H1 (cell line): ENCODE measurements at regions not wholly inside any gene's neighbourhood (a gene's known extent, or its start where the extent isn't known, plus 50 kb on each side); places are given as distances from the start of the nearest gene placed in this dataset.

Experiments
- CTCF ChIA-PET: fragments of 300-600 bp; sonication (Branson Sonifier 250); formaldehyde crosslinking; loops from one replicate; lab custom pipeline; 2021; ENCODE audit not compliant: partially characterized antibody; lab: Charles Lee
- POLR2A ChIA-PET: fragments of 300-600 bp; sonication (Branson Sonifier 250); formaldehyde crosslinking; loops from one replicate; lab custom pipeline; 2021; ENCODE audit warnings: inconsistent platforms; ENCODE audit not compliant: partially characterized antibody; lab: Charles Lee
- DNase-seq, 2 experiments: peaks; one replicate each; pipeline versions ENCODE4 v3.0.0 to v3.0.0-alpha.2; 2010 to 2022; ENCODE audit warnings: low spot score in 2 of 2, low read depth in 1 of 2, mixed read lengths in 1 of 2
- FAIRE-seq: peaks from 2 replicates; lab custom pipeline; 2011; peaks lifted over from hg19 to GRCh38; lab: Jason Lieb, UNC
- H2AFZ ChIP-seq: 2 replicates; pipeline ENCODE4 v1.8.1; 2012; ENCODE audit warnings: low read length, inconsistent platforms
- H2AK5ac ChIP-seq: 2 replicates; pipeline ENCODE4 v1.6.1; 2013; ENCODE audit warnings: low read depth, low read length
- H2BK120ac ChIP-seq: replicated peaks from 2 replicates; pipeline ENCODE3; 2013; ENCODE audit warnings: low read depth, low read length, inconsistent platforms
- H2BK12ac ChIP-seq: 2 replicates; pipeline ENCODE4 v1.6.1; 2013; ENCODE audit warnings: low read depth, low read length
- H2BK15ac ChIP-seq: 2 replicates; pipeline ENCODE4 v1.6.1; 2013; ENCODE audit warnings: low read length
- H2BK20ac ChIP-seq: 2 replicates; pipeline ENCODE4 v1.6.1; 2013; ENCODE audit warnings: low read length
- H2BK5ac ChIP-seq: 2 replicates; pipeline ENCODE4 v1.6.1; 2013; ENCODE audit warnings: low read depth, low read length
- H3K14ac ChIP-seq: 2 replicates; pipeline ENCODE4 v1.6.1; 2013; ENCODE audit warnings: inconsistent platforms; ENCODE audit not compliant: insufficient read length
- H3K18ac ChIP-seq: 2 replicates; pipeline ENCODE4 v1.6.1; 2013; ENCODE audit warnings: low read length; ENCODE audit errors: extremely low read depth
- H3K23ac ChIP-seq: 2 replicates; pipeline ENCODE4 v1.6.1; 2013; ENCODE audit warnings: inconsistent platforms; ENCODE audit not compliant: insufficient read length
- H3K23me2 ChIP-seq: 2 replicates; pipeline ENCODE4 v1.6.1; 2013; ENCODE audit warnings: low read depth, low read length
- H3K27ac ChIP-seq: 2 replicates; pipeline ENCODE4 v1.6.1; 2011; ENCODE audit warnings: low read depth, low read length, inconsistent platforms
- H3K27me3 ChIP-seq, 4 experiments: replicated peaks in 1 of 4; 1 replicate in 1 of 4; 2 replicates in 3 of 4; pipeline versions ENCODE4 v1.6.1 to v1.8.1; 2011 to 2013; ENCODE audit warnings: low read length in 3 of 4, mild to moderate bottlenecking in 3 of 4, inconsistent platforms in 2 of 4, mixed read lengths in 2 of 4, moderate library complexity in 1 of 4; ENCODE audit not compliant: control insufficient read depth in 3 of 4, insufficient read depth in 3 of 4; ENCODE audit errors: extremely low read depth in 1 of 4
- H3K36me3 ChIP-seq, 4 experiments: 2 replicates each; pipeline versions ENCODE4 v1.6.1 to v1.8.1; 2011 to 2013; ENCODE audit warnings: mild to moderate bottlenecking in 4 of 4, low read length in 3 of 4, moderate library complexity in 2 of 4, control low read depth in 1 of 4, inconsistent platforms in 1 of 4; ENCODE audit not compliant: insufficient read depth in 4 of 4, control insufficient read depth in 2 of 4
- H3K4ac ChIP-seq: replicated peaks from 2 replicates; pipeline ENCODE3; 2013; ENCODE audit warnings: low read length, low read depth, mixed read lengths, inconsistent platforms; ENCODE audit not compliant: insufficient read length
- H3K4me1 ChIP-seq, 4 experiments: replicated peaks in 1 of 4; 1 replicate in 1 of 4; 2 replicates in 3 of 4; pipeline versions ENCODE4 v1.6.1 to v1.8.1; 2011 to 2013; ENCODE audit warnings: low read length in 3 of 4, inconsistent platforms in 2 of 4, mixed read lengths in 1 of 4; ENCODE audit not compliant: insufficient read depth in 4 of 4, control insufficient read depth in 3 of 4
- H3K4me2 ChIP-seq, 2 experiments: 2 replicates each; pipeline versions ENCODE4 v1.6.1 to v1.8.1; 2011 to 2013; ENCODE audit warnings: low read depth in 2 of 2, low read length in 2 of 2, control low read depth in 1 of 2, inconsistent platforms in 1 of 2, mild to moderate bottlenecking in 1 of 2; ENCODE audit not compliant: insufficient read depth in 1 of 2
- H3K4me3 ChIP-seq, 4 experiments: fragments of 200-600, 300-600 bp in 1 of 4; sonication (generic), shearing (Covaris generic), sonication (Bioruptor Twin) in 1 of 4; 2 replicates each; pipeline versions ENCODE4 v1.5.1 to v1.8.1; 2011 to 2016; ENCODE audit warnings: low read length in 4 of 4, low read depth in 3 of 4, control low read depth in 2 of 4, inconsistent platforms in 2 of 4, mild to moderate bottlenecking in 2 of 4, mixed read lengths in 1 of 4, moderate library complexity in 1 of 4; ENCODE audit not compliant: insufficient read depth in 2 of 4; ENCODE audit errors: extremely low read depth in 1 of 4
- H3K56ac ChIP-seq: replicated peaks from 2 replicates; pipeline ENCODE3; 2013; ENCODE audit warnings: low read depth, mild to moderate bottlenecking, mixed read lengths, low read length, inconsistent platforms; ENCODE audit not compliant: insufficient read length
- H3K79me1 ChIP-seq: 2 replicates; pipeline ENCODE4 v1.6.1; 2013; ENCODE audit warnings: low read depth, low read length, control low read depth
- H3K79me2 ChIP-seq, 2 experiments: 2 replicates each; pipeline versions ENCODE4 v1.6.1 to v1.8.1; 2012 to 2013; ENCODE audit warnings: low read length in 2 of 2, mild to moderate bottlenecking in 2 of 2, inconsistent platforms in 1 of 2; ENCODE audit not compliant: insufficient read depth in 2 of 2, control insufficient read depth in 1 of 2
- H3K9ac ChIP-seq, 4 experiments: replicated peaks in 1 of 4; 1 replicate in 1 of 4; 2 replicates in 3 of 4; pipeline versions ENCODE4 v1.6.1 to v1.8.1; 2011 to 2013; ENCODE audit warnings: low read depth in 3 of 4, low read length in 3 of 4, control low read depth in 2 of 4, mild to moderate bottlenecking in 2 of 4, moderate library complexity in 2 of 4, inconsistent platforms in 1 of 4; ENCODE audit errors: extremely low read depth in 1 of 4
- H3K9me3 ChIP-seq, 2 experiments: 2 replicates each; pipeline versions ENCODE4 v1.6.1 to v1.8.1; 2012 to 2013; ENCODE audit warnings: mild to moderate bottlenecking in 2 of 2, moderate library complexity in 2 of 2, control low read depth in 1 of 2, inconsistent platforms in 1 of 2, low read depth in 1 of 2, low read length in 1 of 2, mixed read lengths in 1 of 2; ENCODE audit not compliant: insufficient read depth in 2 of 2
- H4K20me1 ChIP-seq, 2 experiments: replicated peaks in 1 of 2; 2 replicates each; pipeline versions ENCODE3 to v1.8.1; 2011 to 2013; ENCODE audit warnings: inconsistent platforms in 2 of 2, low read length in 2 of 2, mild to moderate bottlenecking in 1 of 2; ENCODE audit not compliant: insufficient read depth in 2 of 2, control insufficient read depth in 1 of 2
- H4K5ac ChIP-seq: 2 replicates; pipeline ENCODE4 v1.6.1; 2013; ENCODE audit warnings: low read length, low read depth, mixed read lengths, inconsistent platforms; ENCODE audit not compliant: insufficient read length
- H4K8ac ChIP-seq: 2 replicates; pipeline ENCODE4 v1.8.0; 2013; ENCODE audit warnings: mild to moderate bottlenecking, moderate library complexity, low read length, inconsistent platforms; ENCODE audit not compliant: insufficient read depth; ENCODE audit errors: extremely low read depth
- H4K91ac ChIP-seq: replicated peaks from 2 replicates; pipeline ENCODE3; 2013; ENCODE audit warnings: low read length, mixed read lengths, inconsistent platforms; ENCODE audit not compliant: insufficient read length
- ATF3 ChIP-seq: IDR thresholded peaks from 2 replicates; pipeline ENCODE4 v1.6.1; 2011; ENCODE audit warnings: low read depth, mild to moderate bottlenecking, low read length; ENCODE audit not compliant: insufficient read depth
- KDM1A ChIP-seq: fragments of 200-600, 300-600 bp; sonication (generic); IDR thresholded peaks from 2 replicates; pipeline ENCODE4 v1.7.1; 2016; ENCODE audit warnings: mild to moderate bottlenecking, low read length, borderline replicate concordance
- KDM4A ChIP-seq: IDR thresholded peaks from one replicate; pipeline ENCODE4 v1.7.1; 2012; ENCODE audit warnings: low read depth, mild to moderate bottlenecking, moderate library complexity, low read length, inconsistent platforms; ENCODE audit not compliant: severe bottlenecking
- PHF8 ChIP-seq: fragments of 200-600 bp; sonication (generic); conservative IDR thresholded peaks from 2 replicates; pipeline ENCODE4 v1.7.1; 2012; ENCODE audit warnings: low read depth, mild to moderate bottlenecking, inconsistent platforms, low read length, moderate library complexity
- RBBP5 ChIP-seq: IDR thresholded peaks from 2 replicates; pipeline ENCODE4 v1.7.1; 2012; ENCODE audit warnings: low read depth, mild to moderate bottlenecking, inconsistent platforms, low read length, moderate library complexity, borderline replicate concordance
- RFX5 ChIP-seq: IDR thresholded peaks from 2 replicates; pipeline ENCODE4 v1.6.1; 2011; ENCODE audit warnings: low read depth, low read length, improper control_type of control experiment, borderline replicate concordance
- RXRA ChIP-seq: IDR thresholded peaks from 2 replicates; pipeline ENCODE4 v1.6.1; 2011; ENCODE audit warnings: low read depth, mild to moderate bottlenecking, low read length, moderate library complexity; ENCODE audit not compliant: insufficient read depth
- SAP30 ChIP-seq: fragments of 300-600 bp; sonication (generic); IDR thresholded peaks from 2 replicates; pipeline ENCODE4 v1.7.1; 2012; ENCODE audit warnings: low read length, moderate library complexity, mild to moderate bottlenecking, inconsistent platforms; ENCODE audit not compliant: insufficient read depth, insufficient replicate concordance
- SIN3A ChIP-seq, 2 experiments: IDR thresholded peaks in 1 of 2; conservative IDR thresholded peaks in 1 of 2; 2 replicates each; pipeline ENCODE4 v1.6.1; 2011 to 2012; ENCODE audit warnings: low read length in 2 of 2, improper control_type of control experiment in 1 of 2, low read depth in 1 of 2, mild to moderate bottlenecking in 1 of 2
- SIX5 ChIP-seq: IDR thresholded peaks from 2 replicates; pipeline ENCODE4 v1.6.1; 2011; ENCODE audit warnings: mild to moderate bottlenecking, low read depth, low read length
- TBP ChIP-seq: IDR thresholded peaks from 2 replicates; pipeline ENCODE4 v1.6.1; 2011; ENCODE audit warnings: low read depth, low read length, improper control_type of control experiment
- USF2 ChIP-seq: IDR thresholded peaks from 2 replicates; pipeline ENCODE4 v1.6.1; 2011; ENCODE audit warnings: low read length, improper control_type of control experiment
- WGBS, 2 experiments: shearing (Covaris generic) in 1 of 2; methylation state at CpG; one replicate each; pipeline versions ENCODE4 v1.1.6 to v1.1.7; 2013 to 2015; ENCODE audit warnings: low lambda C conversion rate in 2 of 2, mixed read lengths in 2 of 2, inconsistent platforms in 1 of 2, low coverage in 1 of 2, missing lambda C conversion rate in 1 of 2; ENCODE audit not compliant: insufficient replicate concordance in 2 of 2, insufficient coverage in 1 of 2, insufficient read length in 1 of 2; ENCODE audit errors: extremely low coverage in 1 of 2, missing lambda C conversion rate in 1 of 2; 5-methylcytosine and 5-hydroxymethylcytosine counted together

- CTCF ChIA-PET = no interaction called here
- FAIRE-seq = no peak
- TF ChIP-seq SIX5 = no peak
- TF ChIP-seq RXRA = no peak
- TF ChIP-seq KDM1A = no peak
- TF ChIP-seq RBBP5 = no peak
- TF ChIP-seq RFX5 = no peak
- TF ChIP-seq SIN3A (conservative IDR thresholded peaks at IDR 0.05 in 1 of 2, IDR thresholded peaks at IDR 0.05 in 1 of 2; ENCODE audit: low read depth in 1 of 2, low read length in 2 of 2) = no peak
- no peak for TF ChIP-seq ATF3
- no peak for TF ChIP-seq USF2
- TF ChIP-seq TBP = no peak
- no peak for TF ChIP-seq SAP30
- TF ChIP-seq KDM4A = no peak
- no peak for TF ChIP-seq PHF8
Measured at GRCh38 chr16:9557713-9558112, 466.3 kb downstream of the HAPSTR1 start.

More at GRCh38 chr16:9557713-9558112, 466.3 kb downstream of the HAPSTR1 start:
- POLR2A ChIA-PET = interaction anchor here (0.7 to 2.1 kb wide), 4 partner anchors 15 to 69 kb away, joined by 3 to 5 read pairs (median 3); no protein-coding TSS in a partner anchor
- H3K23me2 ChIP-seq = no peaks in the 10 kb centered on the region
- H4K91ac ChIP-seq = no peak overlapping the region
- no peak overlapping the region for H3K4ac ChIP-seq
- H3K18ac ChIP-seq = no peak overlapping the region
- H3K79me2 ChIP-seq = no peaks in the 10 kb centered on the region
- H3K4me3 ChIP-seq = no peak overlapping the region
- H3K14ac ChIP-seq = no peak overlapping the region
- H3K4me1 ChIP-seq = no peaks in the 10 kb centered on the region
- H3K27ac ChIP-seq = no peak overlapping the region
- H3K9me3 ChIP-seq = peaks cover 6 to 11% of the 10 kb centered on the region in 2 experiments; a peak in 2 of 4 replicates
- no peak overlapping the region for H2BK5ac ChIP-seq
- H3K56ac ChIP-seq = no peak overlapping the region
- no peak overlapping the region for H4K8ac ChIP-seq
- no peaks in the 10 kb centered on the region for H3K36me3 ChIP-seq
- H2BK120ac ChIP-seq = no peak overlapping the region
- H2BK12ac ChIP-seq = no peak overlapping the region
- H4K20me1 ChIP-seq = no peaks in the 10 kb centered on the region
- H2AFZ ChIP-seq = no peak overlapping the region
- DNase-seq = no peak
- H3K27me3 ChIP-seq = no peaks in the 10 kb centered on the region
- no peak overlapping the region for H4K5ac ChIP-seq
- no peak overlapping the region for H2BK20ac ChIP-seq
- no peak overlapping the region for H3K23ac ChIP-seq
- H2AK5ac ChIP-seq = no peak overlapping the region
- no peak overlapping the region for H3K4me2 ChIP-seq
- WGBS, 2 experiments = 87% methylated on average over 3 of the region's 3 CpGs; no CpG with 5 or more reads in 1 of the 2 experiments
- H3K9ac ChIP-seq = no peak overlapping the region
- H3K79me1 ChIP-seq = no peaks in the 10 kb centered on the region
- no peak overlapping the region for H2BK15ac ChIP-seq
